HG03039 (cell line): ENCODE measurements at regions not wholly inside any gene's neighbourhood (a gene's known extent, or its start where the extent isn't known, plus 50 kb on each side); places are given as distances from the start of the nearest gene placed in this dataset.
A peak's percentile ranks its signal among the peaks of the same experiment; 100 is the strongest.

Experiments
- ATAC-seq: cut with Tn5 transposase; IDR thresholded peaks from one replicate; pipeline ENCODE4 v1.9.1; 2021; ENCODE audit warnings: mild to moderate bottlenecking, moderate library complexity; ENCODE audit not compliant: unreplicated experiment

DNA sequence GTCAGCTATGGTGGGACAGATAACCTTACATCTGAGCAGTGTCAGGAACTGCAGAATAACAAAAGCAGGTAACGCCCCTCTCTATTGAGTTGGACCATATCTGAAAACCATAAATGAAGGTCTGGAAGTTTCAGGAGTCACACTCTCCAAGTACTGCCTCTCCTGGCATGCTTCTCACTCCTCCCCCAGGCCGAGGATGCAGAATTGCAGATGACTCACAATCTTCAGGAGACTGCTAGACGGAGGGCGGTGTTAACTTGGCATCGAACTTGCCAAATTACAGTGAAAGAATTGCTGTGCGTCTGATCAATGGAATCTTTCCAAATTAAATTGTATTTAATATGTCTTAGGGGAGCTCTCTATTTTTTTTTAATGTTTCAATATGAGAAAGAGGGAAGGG, 67.1 kb upstream of the TRIM2 start:
- no peak for ATAC-seq

DNA sequence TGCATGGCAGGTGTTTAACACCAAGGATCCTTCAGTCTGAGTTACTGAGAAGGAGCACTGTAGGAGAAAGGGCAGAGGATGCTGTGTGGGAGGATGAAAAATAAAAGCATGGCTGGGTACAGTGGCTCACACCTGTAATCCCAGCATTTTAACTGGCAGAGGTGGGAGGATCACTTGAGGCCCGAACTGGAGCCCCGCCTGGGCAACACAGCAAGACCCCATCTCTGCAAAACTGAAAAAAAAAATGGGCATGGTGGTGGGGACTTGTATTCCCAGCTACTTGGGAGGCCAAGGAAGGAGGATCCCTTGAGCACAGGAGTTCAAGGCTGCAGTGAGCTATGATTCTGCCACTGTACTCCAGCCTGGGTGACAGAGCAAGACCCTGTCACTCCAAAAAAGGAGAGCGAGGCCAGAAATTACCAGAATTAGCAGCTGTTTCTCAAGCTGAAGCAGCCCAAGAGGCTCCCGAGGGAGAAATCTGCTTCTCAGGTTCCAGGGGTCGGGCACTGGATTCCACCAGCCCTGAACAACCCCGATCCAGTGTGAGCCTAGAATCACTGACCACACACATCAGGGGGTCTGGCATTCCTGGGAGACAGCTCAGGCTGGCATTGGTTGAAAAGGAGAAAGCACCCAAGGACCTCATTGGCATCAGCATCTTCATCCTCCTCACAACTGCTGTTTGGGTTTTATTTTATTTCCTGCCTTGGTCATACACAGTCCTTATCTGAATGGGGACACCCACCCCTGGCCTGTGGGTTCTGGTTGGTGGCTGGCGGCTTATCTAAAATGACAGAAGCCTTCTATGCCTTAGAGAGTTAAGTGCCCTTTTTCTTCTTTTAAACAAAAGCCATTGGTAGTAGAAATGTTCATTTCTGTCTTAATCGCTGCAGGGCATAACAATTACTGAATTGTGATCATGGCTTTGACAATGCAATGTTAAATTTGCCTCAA, 66.3 kb upstream of the TRIM2 start:
- ATAC-seq: no peak

DNA sequence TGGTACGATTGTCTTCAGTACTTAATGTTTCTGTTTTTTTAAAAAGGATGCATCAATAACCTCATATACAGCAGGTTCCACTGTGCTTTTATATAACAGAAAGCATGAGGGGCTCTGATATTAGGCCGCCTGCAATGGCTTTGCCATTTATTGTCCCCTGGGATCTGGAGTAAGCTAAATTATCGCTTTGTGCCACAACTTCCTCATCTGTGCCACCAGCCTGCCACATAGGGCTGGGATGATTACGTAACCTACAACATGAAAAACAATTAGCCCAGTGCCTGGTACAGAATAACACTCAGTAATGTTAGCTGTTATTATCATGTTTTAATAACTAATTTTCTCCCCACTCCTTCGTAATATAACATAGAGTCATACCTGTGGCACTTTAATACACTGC, 65.5 kb upstream of the TRIM2 start:
- no peak for ATAC-seq

DNA sequence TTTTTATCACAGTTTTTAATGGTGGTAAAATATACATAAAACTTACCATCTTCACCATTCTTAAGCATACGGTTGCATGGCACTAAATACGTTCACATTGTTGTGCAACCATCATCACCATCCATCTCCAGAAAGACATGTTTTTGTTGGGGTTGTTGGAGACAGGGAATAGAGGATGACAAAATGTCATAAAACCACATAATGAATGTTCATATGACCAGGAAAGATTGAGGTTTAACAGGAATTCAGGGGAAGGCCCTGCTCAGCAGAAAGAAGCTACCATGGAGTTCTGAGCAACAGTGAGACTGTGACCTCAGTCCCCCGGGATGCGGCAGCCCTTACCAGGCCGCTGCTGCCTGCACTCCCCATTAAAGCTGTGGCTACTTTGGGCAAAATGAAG, 63.9 kb upstream of the TRIM2 start:
- no peak for ATAC-seq

DNA sequence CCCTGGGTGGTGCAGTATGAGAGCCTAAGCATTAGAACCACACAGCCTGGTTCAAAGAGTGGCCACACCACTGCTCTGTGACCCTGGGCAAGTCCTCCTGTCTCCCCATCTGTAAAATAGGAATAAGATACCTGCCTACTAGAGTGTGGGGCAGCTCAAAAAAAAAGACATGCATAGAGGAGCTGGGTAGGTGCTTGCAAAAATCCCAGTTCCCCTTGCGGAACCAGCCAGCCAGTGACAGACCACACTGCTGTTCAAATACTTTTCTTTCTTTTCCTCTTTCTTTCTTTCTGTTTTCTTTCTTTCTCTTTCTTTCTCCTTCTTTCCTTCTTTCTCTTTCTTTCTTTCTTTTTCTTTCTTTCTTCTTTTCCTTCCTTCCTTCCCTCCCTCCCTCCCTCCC, 63.0 kb upstream of the TRIM2 start:
- ATAC-seq: no peak

DNA sequence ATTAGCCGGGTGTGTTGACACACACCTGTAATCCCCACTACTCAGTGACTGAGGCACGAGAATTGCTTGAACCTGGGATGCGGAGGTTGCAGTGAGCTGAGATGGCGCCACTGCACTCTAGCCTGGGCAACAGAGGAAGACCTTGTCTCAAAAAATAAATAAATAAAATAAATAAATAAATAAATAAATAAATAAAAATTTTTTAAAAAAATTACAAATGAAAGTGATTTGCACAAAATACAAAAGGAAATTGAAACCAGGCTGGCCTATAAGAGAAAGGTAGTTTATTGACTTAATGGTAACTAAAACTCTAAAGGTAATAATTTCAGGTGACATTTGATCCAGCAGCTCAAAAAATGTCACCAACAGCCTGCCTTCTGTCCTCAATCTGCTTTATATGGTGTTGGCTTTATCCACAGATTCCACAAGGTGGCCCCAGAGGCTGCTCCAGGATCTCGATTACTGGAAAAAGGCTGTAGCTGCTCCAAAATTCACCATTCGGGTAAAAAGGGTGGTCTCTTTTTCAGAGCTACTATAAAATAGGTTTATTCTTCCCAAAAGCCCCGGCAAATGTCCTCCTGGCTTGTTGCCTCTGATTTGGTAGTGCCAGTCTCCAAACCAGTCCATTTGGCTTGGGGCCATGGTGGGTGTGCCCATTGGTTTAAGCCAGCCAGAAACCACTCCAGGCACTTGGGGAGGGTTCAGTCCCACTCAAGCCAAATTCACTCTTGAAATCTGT, 61.4 kb upstream of the TRIM2 start:
- ATAC-seq: no peak

DNA sequence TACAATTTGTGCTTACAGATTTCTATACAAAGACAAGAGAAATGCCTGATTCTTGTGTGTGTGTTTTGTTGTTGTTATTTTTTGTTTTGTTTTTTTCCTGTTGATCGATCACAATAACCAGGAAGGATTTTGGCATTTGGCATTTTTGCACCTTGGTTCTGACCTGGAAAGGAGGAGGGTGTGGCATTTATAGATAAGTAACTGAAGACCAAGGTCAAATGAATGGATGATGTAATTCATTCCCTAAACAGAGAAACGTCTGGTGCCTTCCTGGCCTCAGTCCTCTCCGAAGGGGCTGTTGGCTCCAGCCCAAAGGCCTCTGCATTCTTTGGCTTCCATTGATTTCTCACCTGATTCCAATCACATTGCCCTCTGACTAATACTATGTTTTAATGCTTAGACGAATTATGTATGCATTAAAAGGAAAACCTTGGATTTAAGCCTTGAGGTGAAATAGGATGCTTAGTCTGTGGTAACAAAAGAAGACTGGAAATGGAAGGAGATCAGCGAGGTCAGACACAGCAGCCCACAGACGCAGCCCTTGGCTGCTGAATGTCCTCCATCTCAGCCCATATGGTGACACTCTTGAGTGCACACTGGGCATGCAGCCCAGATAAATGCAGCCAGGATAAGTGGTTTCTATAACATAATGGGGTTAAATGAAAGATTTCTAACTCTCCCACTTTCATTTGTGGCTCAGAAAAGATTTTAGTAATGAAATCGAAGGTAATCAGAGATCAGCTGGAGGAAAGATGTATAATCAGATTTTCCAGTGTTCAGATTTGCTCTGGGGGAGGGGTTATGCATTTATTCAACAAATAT, 60.5 kb upstream of the TRIM2 start:
- no peak for ATAC-seq

DNA sequence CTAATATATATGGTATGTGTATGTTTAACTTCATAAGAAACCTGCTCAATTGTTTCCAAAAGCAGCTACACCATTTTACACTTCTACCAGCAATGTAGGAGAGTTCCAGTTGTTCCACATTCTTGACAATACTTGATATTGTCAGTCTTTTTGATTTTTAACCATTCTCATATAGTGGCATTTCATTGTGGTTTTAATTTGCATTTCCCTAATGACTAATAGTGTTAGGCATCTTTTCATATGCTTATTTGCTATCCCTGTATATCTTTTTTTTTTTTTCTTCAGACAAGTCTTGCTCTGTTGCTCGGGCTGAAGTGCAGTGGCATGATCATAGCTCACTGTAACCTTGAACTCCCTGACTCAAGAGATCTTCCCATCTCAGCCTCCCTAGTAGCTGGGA, 58.2 kb upstream of the TRIM2 start:
- no peak for ATAC-seq

DNA sequence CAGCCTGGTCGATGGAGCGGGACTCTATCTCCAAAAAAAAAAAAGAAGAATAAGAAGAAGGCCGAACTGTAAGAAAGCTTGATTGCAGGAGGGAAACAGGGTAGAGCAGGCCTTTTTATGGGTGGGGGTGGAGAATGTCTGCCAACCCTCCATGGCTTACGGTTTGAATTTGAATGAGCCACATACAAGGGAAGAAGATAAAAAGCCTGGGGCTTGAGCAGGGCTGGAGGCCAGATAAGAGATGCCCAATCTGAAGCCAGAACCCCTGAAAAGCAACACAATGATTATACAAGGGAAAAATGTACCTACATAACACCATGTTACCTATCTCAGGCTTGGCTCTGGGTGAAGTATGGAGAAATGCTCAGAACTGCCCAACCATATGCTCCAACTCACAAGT, 57.3 kb upstream of the TRIM2 start:
- ATAC-seq: no peak

DNA sequence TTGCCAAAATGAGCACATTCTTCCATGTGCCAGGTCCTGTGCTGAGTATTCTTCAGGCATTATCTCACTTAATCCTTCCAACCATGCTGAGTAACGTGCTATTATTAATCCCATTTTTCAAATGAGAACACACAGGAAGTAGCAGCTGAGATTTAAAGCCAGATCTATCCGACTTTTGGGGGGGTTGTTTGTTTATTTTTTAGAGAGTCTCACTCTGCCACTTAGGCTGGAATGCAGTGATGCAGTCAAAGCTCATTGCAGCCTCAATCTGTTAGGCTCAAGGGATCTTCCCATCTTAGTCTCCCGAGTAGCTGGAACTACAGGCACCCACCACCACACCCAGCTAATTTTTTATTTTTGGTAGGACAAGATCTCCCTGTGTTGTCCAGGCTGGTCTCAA, 55.5 kb upstream of the TRIM2 start:
- no peak for ATAC-seq

DNA sequence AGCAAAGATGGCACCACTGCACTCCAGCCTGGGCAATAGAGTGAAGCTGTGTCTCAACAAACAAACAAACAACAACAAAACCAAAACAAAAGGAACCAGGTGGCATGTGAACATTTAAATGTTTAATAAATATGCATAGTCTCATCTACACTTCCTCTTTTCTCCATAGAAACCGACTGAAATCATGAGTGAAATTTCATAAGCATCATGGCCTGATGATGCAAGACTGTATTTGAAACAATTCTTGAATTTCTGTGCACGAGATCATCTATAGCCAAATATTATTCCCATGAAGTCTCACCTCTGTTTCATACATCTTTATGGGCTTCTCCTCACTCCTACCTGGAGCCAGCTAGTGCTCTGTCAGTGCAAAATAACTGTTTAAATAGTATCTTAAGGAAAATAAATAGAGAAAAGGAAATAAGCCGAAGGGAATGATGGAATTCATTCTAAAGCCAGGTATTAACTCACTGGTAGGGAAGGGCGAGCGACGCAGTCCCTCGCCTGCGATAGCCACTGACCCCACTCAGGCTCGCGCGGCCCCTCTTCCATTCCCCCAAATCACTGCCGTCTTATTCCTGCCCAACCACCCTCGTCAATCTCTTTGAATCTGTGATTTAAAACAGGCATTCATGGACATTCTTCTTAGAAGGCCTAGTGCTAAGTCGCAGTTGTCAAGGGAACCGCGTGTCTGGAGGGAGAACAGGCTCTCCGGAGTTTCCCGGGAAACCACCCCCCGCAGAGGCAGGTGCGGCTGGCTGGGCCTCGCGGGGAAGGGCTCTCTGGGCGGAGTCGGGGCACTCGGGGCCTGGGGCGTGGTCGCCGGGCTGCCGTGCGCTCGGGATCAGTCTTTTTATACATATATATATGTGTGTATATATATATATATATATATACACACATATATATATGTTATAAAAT, 52.4 kb upstream of the TRIM2 start:
- ATAC-seq: peak; percentile 37

DNA sequence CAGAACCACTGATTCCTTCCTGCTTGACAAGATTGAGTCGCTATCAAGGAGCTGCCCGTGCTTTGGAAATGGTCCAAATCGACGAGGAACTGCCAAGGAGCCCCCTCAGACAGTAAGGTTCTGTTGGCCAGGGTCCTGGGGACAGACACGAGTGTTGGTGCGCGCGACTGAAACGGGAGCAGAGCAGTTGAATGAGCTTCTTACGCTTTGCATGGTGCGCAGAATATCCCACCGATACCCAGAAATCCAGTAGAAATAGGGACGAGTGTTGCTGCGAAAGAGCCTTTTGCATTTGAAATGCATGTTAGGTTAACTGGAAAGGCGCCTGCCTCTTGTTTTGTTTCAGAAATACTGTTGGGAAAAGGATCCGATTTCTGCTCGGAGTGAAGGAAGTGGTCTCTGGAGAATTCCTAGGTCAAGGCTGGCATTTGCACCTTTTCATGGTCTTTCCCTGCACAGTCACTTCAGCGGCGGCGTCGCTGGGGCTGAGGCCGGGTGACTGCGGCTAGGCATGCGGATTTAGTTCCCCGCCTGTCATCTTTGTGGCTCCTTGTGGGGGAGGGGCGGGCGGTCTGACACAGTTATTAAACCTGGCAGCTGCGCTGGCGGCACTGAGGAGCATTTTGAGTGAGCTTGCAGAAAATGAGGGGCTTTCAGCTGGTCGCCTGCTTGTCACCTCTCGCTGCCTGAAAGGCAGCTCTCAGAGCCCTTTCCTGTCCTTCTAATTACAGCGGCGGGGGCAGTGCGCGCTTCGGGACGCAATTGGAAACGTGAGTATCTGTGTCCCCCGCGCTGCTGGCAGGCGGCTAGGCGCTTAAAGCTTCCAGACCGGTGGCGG, 51.5 kb upstream of the TRIM2 start:
- peak; percentile 13 for ATAC-seq

DNA sequence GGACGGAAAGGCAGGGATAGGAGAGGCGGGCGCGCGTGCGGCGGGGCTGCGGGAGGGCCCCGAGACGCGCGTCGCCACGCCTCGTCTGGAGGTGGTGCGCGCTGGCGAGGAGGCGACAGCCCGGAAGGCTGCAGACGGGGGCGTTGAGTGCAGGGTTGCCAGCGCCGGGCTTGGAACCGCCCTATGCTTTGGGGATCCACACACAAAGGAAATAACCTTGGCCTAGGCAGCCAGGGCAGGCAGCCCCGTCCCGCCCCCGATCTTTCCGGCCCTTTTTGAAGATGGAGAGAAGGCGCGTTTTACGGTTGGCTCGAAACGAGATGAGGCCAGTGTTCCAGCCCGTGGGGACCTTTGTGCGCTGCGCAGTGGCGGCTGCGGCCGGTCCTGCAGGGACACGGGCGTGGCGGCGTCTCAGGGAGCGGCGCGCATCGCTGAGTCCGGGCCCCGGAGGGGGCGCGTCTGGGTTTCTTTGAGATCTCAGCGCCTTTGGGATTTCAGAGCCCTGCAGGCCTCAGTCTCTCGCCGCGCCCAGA, 50.8 kb upstream of the TRIM2 start:
- peak; percentile 48 for ATAC-seq

DNA sequence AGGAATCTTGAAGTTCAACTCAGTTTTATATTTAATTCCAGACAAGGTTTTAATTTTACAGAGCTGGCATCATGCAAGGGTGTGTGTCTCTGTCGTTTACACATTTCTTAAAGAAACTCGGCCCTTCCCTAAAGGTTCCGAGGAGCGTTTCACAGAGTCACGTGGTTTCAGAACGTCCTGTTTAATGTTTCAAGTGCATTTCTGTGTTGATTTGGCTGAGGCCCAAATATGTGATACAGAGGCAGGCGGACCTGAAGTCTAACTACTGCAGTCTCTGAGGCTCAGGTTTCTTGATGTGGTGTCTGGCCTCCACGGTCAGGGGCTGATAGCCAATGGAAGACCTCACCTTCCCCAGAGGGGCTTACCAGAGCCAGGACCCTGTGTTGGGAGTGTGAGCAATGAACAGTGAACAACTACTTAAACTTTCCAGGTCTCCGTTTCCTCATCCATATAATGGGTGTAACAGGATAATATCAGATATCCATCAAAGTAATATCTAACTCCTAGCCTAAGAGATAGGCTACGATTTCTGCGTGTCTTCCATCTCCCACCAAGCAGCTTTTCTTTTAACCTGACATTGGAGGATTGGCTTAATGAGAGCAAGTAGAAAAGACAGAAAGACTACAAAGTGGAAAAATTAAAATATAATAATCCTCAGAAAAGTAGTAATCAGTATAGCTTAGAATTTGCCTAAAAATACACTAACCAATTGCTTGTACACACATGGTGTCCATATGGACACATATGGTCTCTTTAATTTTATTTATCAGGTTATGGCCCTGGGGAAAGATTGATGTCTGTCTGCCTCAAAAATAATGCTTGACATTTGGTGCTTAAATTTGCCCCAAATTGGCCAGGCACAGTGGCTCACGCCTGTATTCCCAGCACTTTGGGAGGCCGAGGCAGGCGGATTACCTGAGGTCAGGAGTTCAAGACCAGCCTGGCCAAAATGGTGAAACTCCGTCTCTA, 50.0 kb upstream of the TRIM2 start:
- ATAC-seq: no peak
